Prostate gland (tissue), 2 donors: ENCODE measurements at regions not wholly inside any gene's neighbourhood (a gene's known extent, or its start where the extent isn't known, plus 50 kb on each side); places are given as distances from the start of the nearest gene placed in this dataset.

Source experiments
- DNase-seq: peaks from one replicate; pipeline ENCODE4 v3.0.0-alpha.2; 2019; ENCODE audit warnings: low spot score
- H3K27ac ChIP-seq, 2 donors: fragments of 200-600 bp; sonication (generic); 2 replicates each; pipeline ENCODE4 v1.5.1; 2017 to 2019
- H3K27me3 ChIP-seq: fragments of 200-600 bp; sonication (generic); replicated peaks from 2 replicates; pipeline ENCODE4 v1.5.1; 2019; ENCODE audit not compliant: insufficient read depth
- H3K36me3 ChIP-seq, 2 donors: fragments of 200-600 bp; sonication (generic); 1 replicate in 1 of 2; 2 replicates in 1 of 2; pipeline versions ENCODE4 v1.5.1 to v1.8.1; 2017 to 2019
- H3K4me1 ChIP-seq: fragments of 200-600 bp; sonication (generic); replicated peaks from 2 replicates; pipeline ENCODE4 v1.5.1; 2019
- H3K4me3 ChIP-seq, 2 donors: fragments of 200-600 bp; sonication (generic); 2 replicates each; pipeline ENCODE4 v1.5.1; 2017 to 2019
- H3K9me3 ChIP-seq: fragments of 200-600 bp; sonication (generic); 2 replicates; pipeline ENCODE4 v1.5.1; 2017
- CTCF ChIP-seq, 4 experiments: fragments of 200-600 bp in 2 of 4; fragments of 450-650 bp in 2 of 4; sonication (generic) in 2 of 4; IDR thresholded peaks; 1 replicate in 3 of 4; 2 replicates in 1 of 4; pipeline ENCODE4 v1.5.1; 2016 to 2019; ENCODE audit warnings: antibody characterized with exemption in 4 of 4, mild to moderate bottlenecking in 2 of 4, moderate library complexity in 2 of 4
- POLR2A ChIP-seq: fragments of 450-650 bp; IDR thresholded peaks from one replicate; pipeline ENCODE4 v1.6.1; 2016; ENCODE audit warnings: antibody characterized with exemption, mild to moderate bottlenecking
- POLR2AphosphoS5 ChIP-seq: sonication (generic); formaldehyde crosslinking; IDR thresholded peaks from one replicate; pipeline ENCODE4 v1.6.1; 2017; ENCODE audit warnings: antibody characterized with exemption
- WGBS: methylation state at CpG from one replicate; pipeline ENCODE4 v1.1.5; 2018; 5-methylcytosine and 5-hydroxymethylcytosine counted together
- intact Hi-C: fragments of 100-400 bp; cut with DNase I; formaldehyde crosslinking; loops from one replicate; pipeline ENCODE4 v1.14.2; 2022

- no peak for DNase-seq
- intact Hi-C loops: no loop called here
- no peak overlapping the region for H3K27ac ChIP-seq
- H3K4me1 ChIP-seq: no peaks in the 10 kb centered on the region
- TF ChIP-seq CTCF (IDR thresholded peaks at IDR 0.05) (no peak), POLR2A (no peak), POLR2AphosphoS5 (no peak)
- WGBS: 88% methylated on average over 1 of the region's 1 CpG
- H3K4me3 ChIP-seq: no peak overlapping the region
- H3K9me3 ChIP-seq: no peaks in the 10 kb centered on the region
- H3K27me3 ChIP-seq: no peaks in the 10 kb centered on the region
- H3K36me3 ChIP-seq: no peaks in the 10 kb centered on the region
Measured at GRCh38 chr20:40037511-40037910, 651.5 kb downstream of the MAFB start.

- Histone ChIP-seq H3K4me3 (no peak overlapping the region), H3K9me3 (no peaks in the 10 kb centered on the region), H3K4me1 (no peaks in the 10 kb centered on the region), H3K36me3 (no peaks in the 10 kb centered on the region), H3K27me3 (no peaks in the 10 kb centered on the region), H3K27ac (no peak overlapping the region)
- no peak for TF ChIP-seq POLR2AphosphoS5
- TF ChIP-seq POLR2A: no peak
- 87% methylated on average over 2 of the region's 2 CpGs for WGBS
- intact Hi-C loops: no loop called here
- DNase-seq: no peak
Measured at GRCh38 chr20:40029589-40029988, 659.4 kb downstream of the MAFB start.

GRCh38 chr20:40019510-40019909 is 669.5 kb downstream of the MAFB start:
- TF ChIP-seq POLR2A: no peak
- TF ChIP-seq POLR2AphosphoS5: no peak
- TF ChIP-seq CTCF (IDR thresholded peaks at IDR 0.05): no peak

GRCh38 chr20:40017765-40018164 is 671.3 kb downstream of the MAFB start:
- H3K4me3 ChIP-seq: no peak overlapping the region
- DNase-seq: no peak
- no peak overlapping the region for H3K27ac ChIP-seq
- H3K9me3 ChIP-seq: no peaks in the 10 kb centered on the region
- 88% methylated on average over 1 of the region's 1 CpG for WGBS
- H3K4me1 ChIP-seq: no peaks in the 10 kb centered on the region
- no peak for TF ChIP-seq CTCF (IDR thresholded peaks at IDR 0.05)
- TF ChIP-seq POLR2A: no peak
- no peak for TF ChIP-seq POLR2AphosphoS5
- no peaks in the 10 kb centered on the region for H3K27me3 ChIP-seq
- no peaks in the 10 kb centered on the region for H3K36me3 ChIP-seq
- intact Hi-C loops: no loop called here

More at GRCh38 chr20:40019510-40019909, 669.5 kb downstream of the MAFB start:
- intact Hi-C loops: no loop called here
- no peak for DNase-seq
- H3K9me3 ChIP-seq: no peaks in the 10 kb centered on the region
- no peak overlapping the region for H3K4me3 ChIP-seq
- no peaks in the 10 kb centered on the region for H3K36me3 ChIP-seq
- no peak overlapping the region for H3K27ac ChIP-seq
- no peaks in the 10 kb centered on the region for H3K4me1 ChIP-seq
- 25% methylated on average over 5 of the region's 5 CpGs for WGBS
- H3K27me3 ChIP-seq: no peaks in the 10 kb centered on the region

- TF ChIP-seq CTCF (IDR thresholded peaks at IDR 0.05) (no peak), POLR2A (no peak), POLR2AphosphoS5 (no peak)
- H3K27ac ChIP-seq: no peak overlapping the region
- DNase-seq: no peak
- no peak overlapping the region for H3K4me3 ChIP-seq
- H3K27me3 ChIP-seq: no peaks in the 10 kb centered on the region
- H3K4me1 ChIP-seq: no peaks in the 10 kb centered on the region
- WGBS: 57% methylated on average over 4 of the region's 4 CpGs
- no peaks in the 10 kb centered on the region for H3K36me3 ChIP-seq
- no peaks in the 10 kb centered on the region for H3K9me3 ChIP-seq
- intact Hi-C loops: no loop called here
Measured at GRCh38 chr20:40016890-40017289, 672.1 kb downstream of the MAFB start.
